Thoracic aorta (tissue), 2 donors: ENCODE measurements at regions not wholly inside any gene's neighbourhood (a gene's known extent, or its start where the extent isn't known, plus 50 kb on each side); places are given as distances from the start of the nearest gene placed in this dataset.

Experiments used
- ATAC-seq: fragments of 150-250 bp; one replicate; pipeline ENCODE4 v1.8.0; 2017; ENCODE audit warnings: low read depth; ENCODE audit not compliant: insufficient number of reproducible peaks, low FRiP score
- DNase-seq: peaks from one replicate; pipeline ENCODE4 v3.0.0-alpha.2; 2020; ENCODE audit warnings: low spot score
- H3K27ac ChIP-seq, 2 donors: fragments of 200-600 bp; sonication (generic); 1 replicate in 1 of 2; 2 replicates in 1 of 2; pipeline ENCODE4 v1.5.1; 2016; ENCODE audit warnings: mild to moderate bottlenecking in 2 of 2, moderate library complexity in 2 of 2
- H3K27me3 ChIP-seq: fragments of 200-600 bp; sonication (generic); replicated peaks from 2 replicates; pipeline ENCODE4 v1.6.0; 2016; ENCODE audit warnings: mild to moderate bottlenecking; ENCODE audit not compliant: insufficient read depth
- H3K36me3 ChIP-seq: fragments of 200-600 bp; sonication (generic); one replicate; pipeline ENCODE4 v1.5.1; 2016
- H3K4me1 ChIP-seq, 2 donors: fragments of 200-600 bp; sonication (generic); 1 replicate in 1 of 2; 2 replicates in 1 of 2; pipeline versions ENCODE4 v1.5.1 to v1.6.0; 2016; ENCODE audit warnings: low read depth in 2 of 2, mild to moderate bottlenecking in 1 of 2; ENCODE audit not compliant: control insufficient read depth in 1 of 2
- H3K4me3 ChIP-seq: fragments of 200-600 bp; sonication (generic); 2 replicates; pipeline ENCODE4 v1.5.1; 2016; ENCODE audit warnings: mild to moderate bottlenecking
- H3K9me3 ChIP-seq: fragments of 200-600 bp; sonication (generic); 2 replicates; pipeline ENCODE4 v1.5.1; 2016
- CTCF ChIP-seq: fragments of 200-600 bp; sonication (generic); IDR thresholded peaks from one replicate; pipeline ENCODE4 v1.5.1; 2019; ENCODE audit warnings: antibody characterized with exemption

- Histone ChIP-seq H3K27ac (no peak overlapping the region), H3K27me3 (no peaks in the 10 kb centered on the region), H3K36me3 (no peaks in the 10 kb centered on the region), H3K4me3 (no peak overlapping the region), H3K4me1 (peaks cover 13 to 19% of the 10 kb centered on the region in 2 donors), H3K9me3 (no peaks in the 10 kb centered on the region)
- no peak for DNase-seq
- ATAC-seq = no peak
- TF ChIP-seq CTCF = no peak
Observed at GRCh38 chr5:173703466-173703865, 87.0 kb upstream of the BOD1 start.

GRCh38 chr5:173704615-173705511 lies 88.4 kb upstream of the BOD1 start:
- DNase-seq (no peak), ATAC-seq (no peak)
- TF ChIP-seq CTCF = no peak
- Histone ChIP-seq H3K4me1 (peaks cover 13 to 19% of the 10 kb centered on the region in 2 donors), H3K4me3 (no peak overlapping the region), H3K27ac (no peak overlapping the region), H3K27me3 (no peaks in the 10 kb centered on the region), H3K9me3 (no peaks in the 10 kb centered on the region), H3K36me3 (no peaks in the 10 kb centered on the region)

GRCh38 chr5:173705512-173706044 lies 89.1 kb upstream of the BOD1 start:
- Histone ChIP-seq H3K9me3 (no peaks in the 10 kb centered on the region), H3K36me3 (no peaks in the 10 kb centered on the region), H3K4me1 (peaks cover 13 to 19% of the 10 kb centered on the region in 2 donors), H3K4me3 (no peak overlapping the region), H3K27ac (no peak overlapping the region), H3K27me3 (no peaks in the 10 kb centered on the region)
- no peak for TF ChIP-seq CTCF
- DNase-seq (no peak), ATAC-seq (no peak)

GRCh38 chr5:173706700-173707099 lies 90.2 kb upstream of the BOD1 start:
- ATAC-seq = no peak
- TF ChIP-seq CTCF = no peak

GRCh38 chr5:173707392-173707791 lies 90.9 kb upstream of the BOD1 start:
- DNase-seq (peak; percentile 64), ATAC-seq (peak; percentile 93)
- Histone ChIP-seq H3K36me3 (no peaks in the 10 kb centered on the region), H3K27ac (peak overlapping the region; percentile 26 to 39), H3K4me3 (no peak overlapping the region), H3K4me1 (peaks cover 13 to 19% of the 10 kb centered on the region in 2 donors), H3K27me3 (no peaks in the 10 kb centered on the region), H3K9me3 (no peaks in the 10 kb centered on the region)
- no peak for TF ChIP-seq CTCF

More at GRCh38 chr5:173706700-173707099, 90.2 kb upstream of the BOD1 start:
- Histone ChIP-seq H3K27me3 (no peaks in the 10 kb centered on the region), H3K9me3 (no peaks in the 10 kb centered on the region), H3K27ac (peak overlapping the region; percentile 26 to 39), H3K4me1 (peaks cover 13 to 19% of the 10 kb centered on the region in 2 donors), H3K4me3 (no peak overlapping the region), H3K36me3 (no peaks in the 10 kb centered on the region)
- no peak for DNase-seq
